Nephron (organoid): ENCODE measurements at regions not wholly inside any gene's neighbourhood (a gene's known extent, or its start where the extent isn't known, plus 50 kb on each side); places are given as distances from the start of the nearest gene placed in this dataset.

Experiments
- H3K27ac Mint-ChIP-seq, 3 experiments: 2 replicates each; pipeline ENCODE4 v1.8.0; 2020; ENCODE audit warnings: mixed read lengths in 3 of 3, mild to moderate bottlenecking in 2 of 3, moderate library complexity in 1 of 3
- H3K27me3 Mint-ChIP-seq: 2 replicates; pipeline ENCODE4 v1.8.0; 2021; ENCODE audit warnings: low read depth, mild to moderate bottlenecking, moderate library complexity, mixed read lengths
- H3K36me3 Mint-ChIP-seq: 2 replicates; pipeline ENCODE4 v1.8.0; 2020; ENCODE audit warnings: low read depth, mixed read lengths
- H3K4me1 Mint-ChIP-seq: 2 replicates; pipeline ENCODE4 v1.8.0; 2020; ENCODE audit warnings: mixed read lengths
- H3K4me3 Mint-ChIP-seq, 3 experiments: 2 replicates each; pipeline ENCODE4 v1.8.0; 2020; ENCODE audit warnings: mild to moderate bottlenecking in 3 of 3, mixed read lengths in 3 of 3, moderate library complexity in 2 of 3
- H3K9me3 Mint-ChIP-seq: 2 replicates; pipeline ENCODE4 v1.8.0; 2020; ENCODE audit warnings: mixed read lengths
- CTCF ChIP-seq, 3 experiments: fragments of 200-600 bp; sonication (generic); IDR thresholded peaks; one replicate each; pipeline ENCODE4 v1.5.0; 2021; ENCODE audit warnings: antibody characterized with exemption in 3 of 3; ENCODE audit not compliant: unreplicated experiment in 3 of 3

GRCh38 chr5:89421035-89421434, 538.1 kb upstream of the MEF2C start:
- peak overlapping the region in 2 of 3 experiments; percentile 7 to 31 for H3K27ac Mint-ChIP-seq
- H3K27me3 Mint-ChIP-seq = no peaks in the 10 kb centered on the region
- H3K4me3 Mint-ChIP-seq = no peak overlapping the region
- H3K36me3 Mint-ChIP-seq = no peaks in the 10 kb centered on the region
- H3K4me1 Mint-ChIP-seq = peaks cover 14% of the 10 kb centered on the region
- peaks cover 18% of the 10 kb centered on the region for H3K9me3 Mint-ChIP-seq
- TF ChIP-seq CTCF (IDR thresholded peaks at IDR 0.05; ENCODE audit: unreplicated experiment in 3 of 3) = no peak

DNA sequence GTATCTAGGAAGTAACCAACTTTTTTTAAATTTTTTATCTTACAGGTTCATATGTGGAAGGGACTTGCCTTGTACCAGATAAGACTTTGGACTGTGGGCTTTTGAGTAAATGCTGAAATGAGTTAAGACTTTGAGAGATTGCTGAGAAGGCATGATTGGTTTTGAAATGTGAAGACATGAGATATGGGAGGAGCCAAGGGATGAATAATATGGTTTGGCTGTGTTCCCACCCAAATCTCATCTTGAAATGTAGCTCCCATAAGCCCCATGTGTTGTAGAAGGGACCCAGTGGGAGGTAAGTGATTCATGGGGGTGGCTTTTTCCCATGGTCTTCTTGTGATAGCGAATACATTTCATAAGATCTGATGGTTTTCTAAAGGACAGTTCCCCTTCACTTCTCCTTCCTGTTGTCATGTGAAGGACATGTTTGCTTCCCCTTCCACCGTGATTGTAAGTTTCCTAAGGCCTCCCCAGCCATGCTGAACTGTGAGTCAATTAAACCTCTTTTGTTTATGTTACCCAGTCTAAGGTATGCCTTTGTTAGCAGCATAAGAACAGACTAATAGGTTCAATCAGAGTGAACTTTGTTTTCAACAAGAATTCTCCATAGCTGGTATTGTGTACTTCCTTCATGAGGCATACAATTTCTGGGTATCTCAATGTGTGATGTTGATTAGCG, 535.6 kb upstream of the MEF2C start:
- peaks cover 12% of the 10 kb centered on the region for H3K9me3 Mint-ChIP-seq
- H3K27me3 Mint-ChIP-seq = no peaks in the 10 kb centered on the region
- no peaks in the 10 kb centered on the region for H3K36me3 Mint-ChIP-seq
- H3K4me1 Mint-ChIP-seq = peaks cover 14% of the 10 kb centered on the region
- no peak for TF ChIP-seq CTCF (IDR thresholded peaks at IDR 0.05; ENCODE audit: unreplicated experiment in 3 of 3)
- no peak overlapping the region for H3K27ac Mint-ChIP-seq
- H3K4me3 Mint-ChIP-seq = no peak overlapping the region

- peaks cover 8% of the 10 kb centered on the region for H3K9me3 Mint-ChIP-seq
- H3K36me3 Mint-ChIP-seq = no peaks in the 10 kb centered on the region
- no peak overlapping the region for H3K4me3 Mint-ChIP-seq
- H3K27me3 Mint-ChIP-seq = no peaks in the 10 kb centered on the region
- H3K4me1 Mint-ChIP-seq = peaks cover 14% of the 10 kb centered on the region
- no peak for TF ChIP-seq CTCF (IDR thresholded peaks at IDR 0.05; ENCODE audit: unreplicated experiment in 3 of 3)
- H3K27ac Mint-ChIP-seq = no peak overlapping the region
These were observed 535.0 kb upstream of the MEF2C start for GRCh38 chr5:89417990-89418389.

DNA sequence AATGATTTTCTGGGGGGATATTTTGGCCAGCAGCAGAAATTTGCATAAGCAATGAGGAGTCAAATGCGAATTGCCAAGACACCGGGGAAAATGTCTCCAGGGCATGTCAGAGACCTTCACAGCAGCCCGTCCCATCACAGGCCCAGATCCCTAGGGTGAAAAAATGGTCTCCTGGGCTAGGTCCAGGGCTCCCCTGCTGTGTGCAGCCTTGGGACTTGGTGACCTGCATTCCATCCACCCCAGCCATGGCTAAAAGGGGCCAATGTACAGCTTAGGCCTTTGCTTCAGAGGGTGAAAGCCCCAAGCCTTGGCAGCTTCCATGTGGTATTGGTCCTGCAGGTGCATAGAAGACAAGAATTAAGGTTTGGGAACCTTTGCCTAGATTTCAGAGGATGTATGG, 534.5 kb upstream of the MEF2C start:
- no peak overlapping the region for H3K27ac Mint-ChIP-seq

GRCh38 chr5:89411891-89412290, 528.9 kb upstream of the MEF2C start:
- H3K27ac Mint-ChIP-seq = no peak overlapping the region
- H3K4me1 Mint-ChIP-seq = peaks cover 5% of the 10 kb centered on the region
- TF ChIP-seq CTCF (IDR thresholded peaks at IDR 0.05; ENCODE audit: unreplicated experiment in 3 of 3) = no peak
- H3K4me3 Mint-ChIP-seq = no peak overlapping the region
- H3K27me3 Mint-ChIP-seq = peaks cover 6% of the 10 kb centered on the region
- no peaks in the 10 kb centered on the region for H3K9me3 Mint-ChIP-seq
- H3K36me3 Mint-ChIP-seq = no peaks in the 10 kb centered on the region

More for the DNA sequence above, 534.5 kb upstream of the MEF2C start:
- Mint-ChIP-seq H3K4me3 (no peak overlapping the region), H3K27me3 (peaks cover 3% of the 10 kb centered on the region), H3K4me1 (peaks cover 14% of the 10 kb centered on the region), H3K9me3 (peaks cover 4% of the 10 kb centered on the region), H3K36me3 (no peaks in the 10 kb centered on the region)
- no peak for TF ChIP-seq CTCF (IDR thresholded peaks at IDR 0.05; ENCODE audit: unreplicated experiment in 3 of 3)

- H3K4me1 Mint-ChIP-seq = peaks cover 10% of the 10 kb centered on the region
- H3K9me3 Mint-ChIP-seq = no peaks in the 10 kb centered on the region
- no peaks in the 10 kb centered on the region for H3K36me3 Mint-ChIP-seq
- TF ChIP-seq CTCF (IDR thresholded peaks at IDR 0.05; ENCODE audit: unreplicated experiment in 3 of 3) = no peak
- H3K27me3 Mint-ChIP-seq = peaks cover 3% of the 10 kb centered on the region
- H3K27ac Mint-ChIP-seq = no peak overlapping the region
- H3K4me3 Mint-ChIP-seq = no peak overlapping the region
These were observed 524.1 kb upstream of the MEF2C start for GRCh38 chr5:89407054-89407453.
